GM23248 (cell line): ENCODE measurements at regions not wholly inside any gene's neighbourhood (a gene's known extent, or its start where the extent isn't known, plus 50 kb on each side); places are given as distances from the start of the nearest gene placed in this dataset.

Experiments
- EZH2 ChIP-seq: fragments of 200-600 bp; sonication (generic); IDR thresholded peaks from 2 replicates; pipeline ENCODE4 v1.6.1; 2018; ENCODE audit warnings: antibody characterized with exemption, mild to moderate bottlenecking; ENCODE audit not compliant: insufficient read depth, poor library complexity, severe bottlenecking
- EZH2phosphoT487 ChIP-seq: fragments of 200-600 bp; sonication (generic); IDR thresholded peaks from 2 replicates; pipeline ENCODE4 v1.6.1; 2018; ENCODE audit warnings: antibody characterized with exemption, moderate library complexity, mild to moderate bottlenecking, low read depth; ENCODE audit not compliant: insufficient read depth

DNA sequence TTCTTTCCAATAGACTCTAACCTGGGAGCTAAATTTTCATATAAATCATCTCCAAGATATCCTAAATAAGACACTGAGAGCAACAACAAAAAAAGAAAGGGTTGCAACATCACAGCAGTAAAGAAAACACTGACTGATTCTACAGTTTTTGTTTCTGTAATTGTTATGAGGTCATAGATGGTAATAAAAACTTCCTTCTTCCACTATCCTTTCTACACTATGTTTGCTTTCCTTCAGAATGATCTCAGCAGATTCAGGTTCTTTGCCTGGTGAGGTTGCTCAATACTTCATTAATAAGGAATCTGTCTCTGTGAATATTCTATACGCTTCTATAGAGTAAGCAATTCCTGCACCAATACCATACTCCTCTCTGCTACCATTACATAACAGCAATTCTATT lies 835.6 kb upstream of the GRAMD2B start:
- TF ChIP-seq EZH2 (no peak), EZH2phosphoT487 (no peak)
